NCI-H748 (cell line): ENCODE measurements at regions not wholly inside any gene's neighbourhood (a gene's known extent, or its start where the extent isn't known, plus 50 kb on each side); places are given as distances from the start of the nearest gene placed in this dataset.
"Not testable (repeated sequence)": the region's sequence is repeated elsewhere in the genome, so short reads cannot be mapped to it uniquely, and the experiment has no call there.

ENCODE experiments used
- DNase-seq: peaks from one replicate; lab custom pipeline; 2025; ENCODE audit not compliant: unreplicated experiment; lab: John Stamatoyannopoulos, UW

DNA sequence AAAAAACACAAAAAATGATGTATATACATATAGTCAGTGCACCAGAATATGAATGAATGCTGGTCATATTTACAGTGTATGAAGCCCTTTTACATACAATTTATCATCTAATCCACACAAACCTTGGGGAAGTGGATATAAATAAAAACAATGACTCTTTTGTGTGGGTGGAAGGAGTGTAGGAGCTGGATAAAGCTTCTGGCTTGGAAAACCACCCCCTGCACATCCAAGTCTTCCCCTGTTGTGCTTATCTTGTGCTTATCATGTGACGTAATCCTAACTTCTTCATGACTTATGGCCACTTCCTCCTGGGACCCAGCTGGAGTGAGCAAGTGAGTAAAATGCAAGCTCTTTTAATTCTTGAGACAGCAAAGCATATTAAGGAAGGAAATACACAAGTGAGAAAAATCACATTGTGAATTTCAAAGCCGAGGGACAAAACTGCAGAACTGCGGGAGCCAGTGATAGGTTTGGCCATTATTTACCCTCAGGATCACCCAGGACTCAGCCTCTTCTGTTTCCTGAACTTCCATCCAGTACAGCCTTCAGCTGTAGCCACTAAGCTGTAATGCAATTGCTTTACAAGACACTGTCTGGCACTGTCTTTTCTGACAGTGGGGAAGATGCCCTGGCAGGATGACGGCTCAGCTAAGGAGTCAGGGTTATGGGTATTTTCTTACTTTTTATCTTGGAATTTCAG lies 104.0 kb upstream of the PPM1J start:
- no peak for DNase-seq

GRCh38 chr1:112817555-112818373 lies 102.6 kb upstream of the PPM1J start:
- DNase-seq = no peak

- no peak for DNase-seq
Measured at GRCh38 chr1:112815376-112815775, 100.2 kb upstream of the PPM1J start.

DNA sequence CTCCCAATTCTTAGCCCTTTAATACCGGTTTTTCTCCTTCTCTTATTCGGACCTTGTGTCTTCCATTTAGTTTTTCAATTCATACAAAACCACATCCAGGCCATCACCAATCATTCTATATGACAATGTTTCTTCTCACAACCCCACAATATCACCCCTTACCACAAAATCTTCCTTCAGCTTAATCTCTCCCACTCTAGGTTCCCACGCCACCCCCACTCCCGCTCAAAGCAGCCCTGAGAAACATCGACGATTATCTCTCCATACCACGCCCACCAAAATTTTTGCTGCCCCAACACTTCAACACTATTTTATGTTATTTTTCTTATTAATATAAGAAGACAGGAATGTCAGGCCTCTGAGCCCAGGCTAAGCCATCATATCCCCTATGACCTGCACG lies 99.5 kb upstream of the PPM1J start:
- not testable (repeated sequence) for DNase-seq

GRCh38 chr1:112808861-112809684 lies 93.9 kb upstream of the PPM1J start:
- peak; percentile 51 for DNase-seq

- no peak for DNase-seq
Measured at GRCh38 chr1:112807999-112808398, 92.9 kb upstream of the PPM1J start.

- DNase-seq = no peak
Measured at GRCh38 chr1:112807117-112807516, 92.0 kb upstream of the PPM1J start.

DNA sequence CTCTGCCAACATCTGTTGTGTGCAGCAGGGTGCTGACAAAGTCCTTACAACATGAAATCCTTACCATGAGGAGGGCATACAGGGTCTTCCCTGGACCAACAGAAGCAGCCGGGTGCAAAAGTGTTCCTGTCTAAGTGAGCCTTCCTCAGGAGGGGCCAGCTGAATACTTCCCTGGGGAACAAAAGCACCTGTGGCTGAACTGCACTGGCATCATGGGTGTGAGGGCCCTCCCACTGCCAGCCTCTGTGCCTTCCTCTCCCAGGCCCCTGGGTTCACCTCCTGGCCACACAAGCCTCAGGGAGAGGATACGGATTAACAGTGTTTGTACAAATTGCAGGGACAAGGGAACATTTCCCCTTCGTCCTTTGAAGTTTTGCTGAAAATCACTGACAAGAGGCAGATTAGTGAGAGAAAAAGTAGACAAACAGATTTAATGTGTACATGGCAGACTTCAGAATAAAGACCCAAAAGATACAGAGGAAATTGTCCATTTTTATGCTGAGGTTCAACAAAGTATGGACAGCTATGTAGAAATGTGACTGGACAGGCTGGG lies 91.0 kb upstream of the PPM1J start:
- DNase-seq = no peak

- DNase-seq = no peak
Measured at GRCh38 chr1:112805155-112805853, 90.2 kb upstream of the PPM1J start.

GRCh38 chr1:112803906-112804762 lies 89.0 kb upstream of the PPM1J start:
- peak; percentile 57 for DNase-seq

GRCh38 chr1:112800289-112800688 lies 85.2 kb upstream of the PPM1J start:
- no peak for DNase-seq

DNA sequence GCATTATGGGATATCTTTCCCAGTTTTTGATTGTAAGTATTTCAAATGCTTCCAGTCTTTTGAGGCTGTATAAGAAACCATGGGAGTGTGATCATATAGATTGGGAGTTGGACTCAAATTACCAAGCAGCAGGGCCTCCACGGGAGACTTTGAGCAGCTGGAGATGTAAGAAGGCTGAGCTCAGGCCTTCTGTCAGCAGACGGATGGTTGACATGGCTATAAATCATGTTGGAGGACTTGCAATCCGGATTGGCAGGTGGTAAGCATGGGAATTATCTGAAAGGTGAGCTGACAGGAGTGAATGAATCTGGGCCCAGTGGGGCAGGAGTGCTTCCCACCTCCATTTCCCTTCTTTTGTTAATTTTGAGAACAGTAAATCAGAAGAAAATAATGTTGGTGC lies 83.2 kb upstream of the PPM1J start:
- peak; percentile 45 for DNase-seq

- DNase-seq = no peak
Measured at GRCh38 chr1:112797224-112797623, 82.1 kb upstream of the PPM1J start.

- no peak for DNase-seq
Measured at GRCh38 chr1:112794654-112795239, 79.6 kb upstream of the PPM1J start.

DNA sequence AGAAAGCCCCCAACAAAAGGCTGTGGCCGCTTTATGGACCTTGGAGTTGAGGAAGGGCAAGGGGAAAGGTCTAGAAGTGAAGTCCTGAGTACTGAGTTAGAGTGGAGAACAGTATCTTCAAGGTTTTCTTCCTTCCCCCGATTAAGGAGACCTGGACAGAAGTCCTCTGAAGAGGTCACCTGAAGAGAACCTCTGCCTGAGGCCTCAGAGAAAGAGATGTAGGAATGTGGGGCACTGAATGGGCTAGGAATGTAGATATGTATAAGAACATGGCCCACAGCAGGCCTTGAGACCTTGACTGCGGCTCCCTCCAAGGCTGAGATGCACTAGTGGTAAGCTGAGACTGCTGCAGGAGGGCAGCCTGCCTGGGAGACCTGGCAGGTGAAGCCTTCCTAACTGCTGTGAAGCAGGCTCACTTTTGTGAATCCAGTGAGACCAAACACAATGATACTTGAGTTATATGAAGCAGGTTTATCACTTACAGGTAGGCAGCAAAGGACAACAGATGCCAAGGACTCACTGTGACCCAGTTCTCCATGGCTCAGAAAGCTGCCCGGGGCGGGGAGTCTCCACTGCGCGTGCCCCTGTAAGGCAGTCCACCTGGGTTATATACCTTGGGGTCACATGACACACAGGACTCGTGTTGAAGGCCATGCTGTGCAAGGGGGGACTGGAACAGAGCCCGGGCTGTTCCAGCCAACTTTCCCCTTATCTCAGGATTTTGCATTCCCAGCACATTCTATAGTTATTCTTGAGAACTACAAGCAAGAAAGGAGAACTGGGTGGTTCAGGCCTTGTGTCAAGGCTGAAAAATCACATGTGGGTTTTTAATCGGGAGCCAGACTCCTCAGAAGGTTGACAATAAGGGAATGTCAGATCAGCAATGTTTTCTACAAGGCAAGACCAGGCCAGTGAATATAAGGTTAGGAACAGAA lies 78.8 kb upstream of the PPM1J start:
- no peak for DNase-seq

GRCh38 chr1:112791723-112792104 lies 76.6 kb upstream of the PPM1J start:
- DNase-seq = no peak

DNA sequence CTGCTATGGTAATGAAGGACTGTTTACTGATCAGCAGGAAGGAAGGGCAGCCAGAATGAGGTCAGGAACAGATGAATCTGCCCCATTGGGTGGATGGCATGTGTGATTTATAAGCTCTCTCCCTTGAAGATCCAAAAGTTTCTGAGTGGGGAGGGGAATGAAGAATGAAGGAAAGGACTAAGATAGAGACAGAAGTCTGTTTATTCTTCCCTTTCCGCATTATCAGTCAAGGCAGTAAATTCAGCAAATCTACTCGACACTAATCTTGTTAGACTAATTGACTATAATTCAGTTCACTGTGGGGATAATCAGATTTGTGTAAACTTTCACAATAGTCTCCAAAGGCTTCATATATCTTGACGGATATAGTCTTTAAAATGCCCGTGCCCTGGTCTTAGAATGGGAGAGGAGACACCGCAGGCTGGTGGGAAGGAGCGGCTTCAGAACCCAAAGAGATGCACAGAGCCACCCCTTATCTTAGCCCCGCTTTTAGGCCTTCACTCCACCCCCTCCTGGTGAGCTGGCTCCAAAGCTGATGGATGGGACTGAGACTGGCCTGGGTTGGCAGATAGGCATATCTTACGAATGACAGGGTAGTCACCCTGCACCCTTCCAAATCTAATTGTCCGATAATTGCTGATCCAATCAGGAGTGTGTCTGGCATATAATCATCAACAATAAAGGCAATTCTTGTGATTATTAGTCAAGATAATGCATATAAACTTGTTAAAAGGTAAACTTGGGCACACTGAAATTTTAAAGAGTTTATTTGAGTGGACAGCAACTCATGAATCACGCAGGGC lies 76.0 kb upstream of the PPM1J start:
- DNase-seq = no peak

GRCh38 chr1:112788561-112788960 lies 73.4 kb upstream of the PPM1J start:
- DNase-seq = no peak
